OCI-LY1 (cell line): ENCODE measurements at regions not wholly inside any gene's neighbourhood (a gene's known extent, or its start where the extent isn't known, plus 50 kb on each side); places are given as distances from the start of the nearest gene placed in this dataset.

Experiments used
- H2AFZ ChIP-seq: fragments of 200-600 bp; sonication (generic), shearing (Covaris generic); 2 replicates; pipeline ENCODE4 v1.6.0; 2014; ENCODE audit warnings: antibody characterized with exemption, mild to moderate bottlenecking, low read length
- H3F3A ChIP-seq: fragments of 200-600 bp; sonication (generic), shearing (Covaris generic); 2 replicates; pipeline ENCODE4 v1.6.0; 2014; ENCODE audit warnings: mild to moderate bottlenecking, antibody characterized with exemption, low read length, moderate library complexity; ENCODE audit not compliant: insufficient read depth
- H3K27ac ChIP-seq: fragments of 200-600 bp; sonication (generic); 2 replicates; pipeline ENCODE4 v1.5.1; 2014; ENCODE audit warnings: low read length, mixed run types, mild to moderate bottlenecking, low read depth; ENCODE audit not compliant: poor library complexity, severe bottlenecking
- H3K27me3 ChIP-seq: fragments of 200-600 bp; sonication (generic); 2 replicates; pipeline ENCODE4 v1.6.0; 2014; ENCODE audit warnings: antibody characterized with exemption, mild to moderate bottlenecking, low read length, moderate library complexity; ENCODE audit not compliant: insufficient read depth
- H3K36me3 ChIP-seq: fragments of 200-600 bp; sonication (generic); 2 replicates; pipeline ENCODE4 v1.6.1; 2014; ENCODE audit warnings: mild to moderate bottlenecking, antibody characterized with exemption, low read length, moderate library complexity, mixed read lengths; ENCODE audit not compliant: insufficient read depth
- H3K4me1 ChIP-seq: fragments of 200-600 bp; sonication (generic); 2 replicates; pipeline ENCODE4 v1.5.1; 2014; ENCODE audit warnings: mild to moderate bottlenecking, low read length, moderate library complexity; ENCODE audit not compliant: insufficient read depth, severe bottlenecking
- H3K4me2 ChIP-seq: fragments of 200-600 bp; sonication (generic), shearing (Covaris generic); 2 replicates; pipeline ENCODE4 v1.6.1; 2014; ENCODE audit warnings: low read length
- H3K4me3 ChIP-seq: fragments of 200-600 bp; sonication (generic); 2 replicates; pipeline ENCODE4 v1.5.1; 2014; ENCODE audit warnings: low read length, low read depth, mild to moderate bottlenecking, mixed read lengths; ENCODE audit not compliant: poor library complexity, severe bottlenecking
- H3K79me2 ChIP-seq: fragments of 200-600 bp; shearing (Covaris generic); 2 replicates; pipeline ENCODE4 v1.6.1; 2016; ENCODE audit warnings: mixed run types, low read length, mixed read lengths; ENCODE audit not compliant: insufficient read depth
- H3K9ac ChIP-seq: fragments of 200-600 bp; sonication (generic), shearing (Covaris generic); 2 replicates; pipeline ENCODE4 v1.6.1; 2014; ENCODE audit warnings: mild to moderate bottlenecking, low read length, mixed read lengths
- H3K9me2 ChIP-seq: fragments of 200-600 bp; sonication (generic), shearing (Covaris generic); 2 replicates; pipeline ENCODE4 v1.6.1; 2014; ENCODE audit warnings: low read depth, mild to moderate bottlenecking, low read length, mixed read lengths
- H3K9me3 ChIP-seq: fragments of 200-600 bp; shearing (Covaris generic); 2 replicates; pipeline ENCODE4 v1.6.1; 2014; ENCODE audit warnings: low read length, mixed read lengths
- H4K20me1 ChIP-seq: fragments of 200-600 bp; sonication (generic), shearing (Covaris generic); 2 replicates; pipeline ENCODE4 v1.6.0; 2016; ENCODE audit warnings: mild to moderate bottlenecking, low read length; ENCODE audit not compliant: insufficient read depth
- CTCF ChIP-seq: fragments of 200-600 bp; sonication (generic), shearing (Covaris generic); IDR thresholded peaks from 2 replicates; pipeline ENCODE4 v1.5.1; 2017; ENCODE audit warnings: mild to moderate bottlenecking, antibody characterized with exemption, low read length, moderate library complexity, mixed read lengths
- EZH2 ChIP-seq: fragments of 200-600 bp; sonication (generic), shearing (Covaris generic); IDR thresholded peaks from 2 replicates; pipeline ENCODE4 v1.8.0; 2017; ENCODE audit warnings: borderline replicate concordance, mixed run types, mild to moderate bottlenecking, antibody characterized with exemption, low read length, moderate library complexity, mixed read lengths

- no peaks in the 10 kb centered on the region for H4K20me1 ChIP-seq
- H3K9ac ChIP-seq = no peak overlapping the region
- H3K4me2 ChIP-seq = no peak overlapping the region
- H3K27me3 ChIP-seq = no peaks in the 10 kb centered on the region
- no peak overlapping the region for H3K27ac ChIP-seq
- H2AFZ ChIP-seq = 0 out of 2 replicates have a peak overlapping the region, but pooled peaks have one; percentile 32
- H3K36me3 ChIP-seq = no peaks in the 10 kb centered on the region
- H3K79me2 ChIP-seq = no peaks in the 10 kb centered on the region
- no peaks in the 10 kb centered on the region for H3K9me2 ChIP-seq
- no peak overlapping the region for H3K4me3 ChIP-seq
- peaks cover 28% of the 10 kb centered on the region for H3K4me1 ChIP-seq
- no peaks in the 10 kb centered on the region for H3K9me3 ChIP-seq
- no peaks in the 10 kb centered on the region; the same call in 1 of the 2 replicates for H3F3A ChIP-seq
- TF ChIP-seq EZH2 = no peak
- no peak for TF ChIP-seq CTCF
Measured at GRCh38 chr10:113967126-113967525, 76.5 kb upstream of the ADRB1 start.

GRCh38 chr10:113970641-113971040 lies 73.0 kb upstream of the ADRB1 start:
- Histone ChIP-seq H3K9me2 (no peaks in the 10 kb centered on the region), H3F3A (no peaks in the 10 kb centered on the region), H3K9me3 (no peaks in the 10 kb centered on the region), H3K27me3 (no peaks in the 10 kb centered on the region), H3K4me1 (peaks cover 16% of the 10 kb centered on the region), H3K4me2 (no peak overlapping the region), H4K20me1 (no peaks in the 10 kb centered on the region), H3K27ac (no peak overlapping the region), H3K79me2 (no peaks in the 10 kb centered on the region), H3K9ac (no peak overlapping the region), H3K4me3 (no peak overlapping the region), H2AFZ (no peak overlapping the region), H3K36me3 (no peaks in the 10 kb centered on the region)
- TF ChIP-seq EZH2 = no peak
- TF ChIP-seq CTCF = no peak

- no peak overlapping the region for H3K27ac ChIP-seq
- H3K9me3 ChIP-seq = no peaks in the 10 kb centered on the region
- no peak for TF ChIP-seq EZH2
- TF ChIP-seq CTCF = no peak
- H3F3A ChIP-seq = no peaks in the 10 kb centered on the region
- H3K9ac ChIP-seq = no peak overlapping the region
- no peak overlapping the region for H3K4me2 ChIP-seq
- no peak overlapping the region for H2AFZ ChIP-seq
- no peaks in the 10 kb centered on the region for H4K20me1 ChIP-seq
- no peaks in the 10 kb centered on the region for H3K9me2 ChIP-seq
- H3K79me2 ChIP-seq = no peaks in the 10 kb centered on the region
- H3K4me1 ChIP-seq = peaks cover 7% of the 10 kb centered on the region
- H3K27me3 ChIP-seq = no peaks in the 10 kb centered on the region
- H3K4me3 ChIP-seq = no peak overlapping the region
- H3K36me3 ChIP-seq = no peaks in the 10 kb centered on the region
Measured at GRCh38 chr10:113971349-113971973, 72.2 kb upstream of the ADRB1 start.
